Activated B cell treated with CpG ODN at 0.5 μM for 24 hours (primary cell): ENCODE measurements at regions not wholly inside any gene's neighbourhood (a gene's known extent, or its start where the extent isn't known, plus 50 kb on each side); places are given as distances from the start of the nearest gene placed in this dataset.

Experiments
- ATAC-seq: fragments of 200-7000 bp; cut with Tn5 transposase; one replicate; pipeline ENCODE4 v1.10.0; 2021; ENCODE audit warnings: low read depth, mild to moderate bottlenecking, moderate library complexity
- CTCF ChIA-PET: fragments of 350-600 bp; sonication (Branson Sonifier 250); formaldehyde crosslinking; loops from one replicate; lab custom pipeline; 2021; ENCODE audit warnings: antibody characterized with exemption; lab: Charles Lee
- POLR2A ChIA-PET: fragments of 350-600 bp; sonication (Branson Sonifier 250); formaldehyde crosslinking; loops from one replicate; lab custom pipeline; 2021; ENCODE audit warnings: antibody characterized with exemption; lab: Charles Lee
- DNase-seq: peaks from one replicate; pipeline ENCODE4 v3.0.0; 2022
- H3K27ac Mint-ChIP-seq: one replicate; pipeline ENCODE4 v1.8.0; 2020; ENCODE audit warnings: mixed read lengths
- H3K27me3 Mint-ChIP-seq: one replicate; pipeline ENCODE4 v1.8.0; 2021; ENCODE audit warnings: mixed read lengths
- H3K36me3 Mint-ChIP-seq: one replicate; pipeline ENCODE4 v1.8.0; 2021; ENCODE audit warnings: low read depth, mixed read lengths
- H3K4me1 Mint-ChIP-seq: one replicate; pipeline ENCODE4 v1.8.0; 2021; ENCODE audit warnings: mixed read lengths
- H3K4me3 Mint-ChIP-seq: one replicate; pipeline ENCODE4 v1.8.0; 2020; ENCODE audit warnings: mild to moderate bottlenecking, mixed read lengths
- H3K9me3 Mint-ChIP-seq: one replicate; pipeline ENCODE4 v1.8.0; 2020; ENCODE audit warnings: mixed read lengths
- CTCF ChIP-seq: fragments of 200-600 bp; IDR thresholded peaks from one replicate; pipeline ENCODE4 v1.8.0; 2022; ENCODE audit warnings: antibody characterized with exemption, mild to moderate bottlenecking
- intact Hi-C: fragments of 100-400 bp; cut with micrococcal nuclease; formaldehyde crosslinking; loops from one replicate; pipeline ENCODE4 v1.15.1; 2024

DNA sequence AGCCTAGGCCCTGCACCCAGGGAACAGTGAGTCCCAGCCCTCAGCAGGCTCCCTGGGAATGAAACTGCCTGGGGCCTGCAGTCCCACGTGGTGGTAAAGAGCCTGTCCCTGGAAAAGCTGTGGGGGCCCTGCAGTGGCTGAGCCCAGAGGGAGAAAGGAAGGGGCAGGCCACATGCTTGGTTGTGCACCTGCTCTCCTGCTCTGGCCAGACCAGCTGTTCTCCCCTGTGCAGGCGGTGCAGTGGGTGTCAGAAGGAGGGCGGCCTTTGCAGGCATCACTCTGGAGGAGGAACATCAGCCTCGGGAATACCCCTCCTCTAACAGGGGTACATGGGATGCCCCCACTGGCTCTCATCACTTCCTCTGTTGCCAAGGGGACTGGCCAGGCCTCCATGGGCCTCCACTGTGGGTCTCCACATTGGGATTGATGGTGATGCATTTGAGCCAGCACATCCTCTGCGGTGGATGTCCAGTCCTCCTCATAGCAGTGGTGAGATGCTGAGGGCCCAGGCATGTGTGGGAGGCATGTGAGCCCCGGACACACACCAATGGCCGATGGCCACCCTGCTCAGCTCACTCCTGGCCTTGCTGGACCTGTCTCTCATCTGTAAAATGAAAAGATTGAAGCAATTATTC, 690.4 kb downstream of the BRD1 start:
- no peaks in the 10 kb centered on the region for H3K9me3 Mint-ChIP-seq
- ATAC-seq: no peak
- intact Hi-C loops: no loop called here
- POLR2A ChIA-PET: no interaction called here
- no peak overlapping the region for H3K27ac Mint-ChIP-seq
- peaks cover 8% of the 10 kb centered on the region for H3K27me3 Mint-ChIP-seq
- TF ChIP-seq CTCF: no peak
- H3K36me3 Mint-ChIP-seq: no peaks in the 10 kb centered on the region
- no peak overlapping the region for H3K4me3 Mint-ChIP-seq
- CTCF ChIA-PET: no interaction called here
- H3K4me1 Mint-ChIP-seq: no peaks in the 10 kb centered on the region
- no peak for DNase-seq

- intact Hi-C loops: no loop called here
- no peak for DNase-seq
- Mint-ChIP-seq H3K27ac (no peak overlapping the region), H3K27me3 (peaks cover 10% of the 10 kb centered on the region), H3K4me1 (no peaks in the 10 kb centered on the region), H3K4me3 (no peak overlapping the region), H3K36me3 (no peaks in the 10 kb centered on the region), H3K9me3 (no peaks in the 10 kb centered on the region)
- CTCF ChIA-PET: no interaction called here
- no peak for ATAC-seq
- POLR2A ChIA-PET: no interaction called here
- no peak for TF ChIP-seq CTCF
Observed at GRCh38 chr22:49136816-49137180, 690.9 kb downstream of the BRD1 start.

DNA sequence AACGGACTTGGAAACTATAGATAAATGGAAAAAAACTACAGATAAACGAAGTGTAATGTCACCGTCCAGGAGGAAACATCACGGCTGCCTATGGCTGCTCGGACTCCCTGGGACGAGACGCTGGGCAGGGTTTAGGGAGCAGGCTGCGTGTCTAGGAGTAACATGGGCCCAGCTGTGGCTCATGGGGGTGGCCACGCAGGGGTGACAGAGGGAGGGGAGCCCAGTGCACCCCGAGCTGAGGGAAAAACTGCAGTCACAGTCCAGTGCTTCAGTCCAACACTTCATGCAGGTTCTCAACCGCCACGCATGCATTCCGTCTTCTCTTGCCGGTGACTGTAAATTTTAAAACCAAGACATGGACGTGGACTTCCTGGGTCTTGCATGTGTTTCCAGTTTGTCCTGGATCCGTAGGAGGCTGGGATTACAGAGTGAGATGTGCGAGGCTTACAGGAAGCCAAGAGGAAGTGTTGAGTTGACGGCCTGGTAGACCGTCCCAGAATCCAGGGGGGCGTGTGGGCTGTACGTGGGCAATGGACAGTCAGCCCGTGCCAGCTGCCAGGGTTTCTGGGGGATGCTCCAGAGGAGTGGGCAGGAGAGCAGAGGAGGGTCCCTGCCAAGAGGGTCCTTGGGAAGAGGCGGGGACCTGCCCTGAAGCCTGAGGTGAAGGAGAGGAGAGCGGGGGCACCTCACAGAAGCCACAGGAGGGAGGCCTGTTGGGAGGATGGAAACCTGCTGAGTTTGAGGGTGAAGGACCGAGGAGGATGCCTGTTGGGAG, 691.4 kb downstream of the BRD1 start:
- no peak overlapping the region for H3K4me3 Mint-ChIP-seq

GRCh38 chr22:49134076-49134475, 693.6 kb downstream of the BRD1 start:
- intact Hi-C loops: no loop called here
- DNase-seq (no peak), ATAC-seq (no peak)
- no peaks in the 10 kb centered on the region for H3K36me3 Mint-ChIP-seq
- POLR2A ChIA-PET: no interaction called here
- no peak overlapping the region for H3K4me3 Mint-ChIP-seq
- no peak for TF ChIP-seq CTCF
- H3K27me3 Mint-ChIP-seq: peaks cover 7% of the 10 kb centered on the region
- H3K27ac Mint-ChIP-seq: no peak overlapping the region
- no peaks in the 10 kb centered on the region for H3K4me1 Mint-ChIP-seq
- CTCF ChIA-PET: no interaction called here
- H3K9me3 Mint-ChIP-seq: no peaks in the 10 kb centered on the region

More for the DNA sequence above, 691.4 kb downstream of the BRD1 start:
- Mint-ChIP-seq H3K9me3 (no peaks in the 10 kb centered on the region), H3K27ac (no peak overlapping the region), H3K4me1 (no peaks in the 10 kb centered on the region), H3K36me3 (no peaks in the 10 kb centered on the region), H3K27me3 (peaks cover 7% of the 10 kb centered on the region)
- no peak for DNase-seq
- no peak for TF ChIP-seq CTCF
- no peak for ATAC-seq
- ChIA-PET CTCF (no interaction called here), POLR2A (no interaction called here)
- intact Hi-C loops: no loop called here

DNA sequence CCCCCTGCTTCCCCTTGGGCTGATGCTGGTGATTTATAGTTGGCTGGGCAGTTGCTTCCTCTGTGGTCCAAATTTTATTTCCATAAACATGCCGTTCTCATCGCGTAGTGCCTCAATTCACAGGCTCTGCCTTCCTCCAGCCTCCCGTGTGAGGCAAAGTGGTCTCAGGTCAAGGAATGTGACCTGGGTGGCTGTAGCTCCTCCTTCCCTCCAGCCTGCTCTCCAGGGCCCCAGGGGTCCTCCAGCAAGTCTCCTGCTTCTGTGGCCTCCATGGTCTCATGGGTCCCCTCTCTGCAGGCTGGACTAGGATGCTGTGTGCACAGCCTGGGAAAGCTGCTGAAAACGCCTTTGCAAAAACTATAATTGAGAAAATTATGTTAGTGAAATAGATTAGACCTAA, 694.1 kb downstream of the BRD1 start:
- DNase-seq (no peak), ATAC-seq (no peak)
- H3K27me3 Mint-ChIP-seq: peaks cover 7% of the 10 kb centered on the region
- no peaks in the 10 kb centered on the region for H3K9me3 Mint-ChIP-seq
- H3K4me3 Mint-ChIP-seq: no peak overlapping the region
- ChIA-PET CTCF (no interaction called here), POLR2A (no interaction called here)
- no peaks in the 10 kb centered on the region for H3K4me1 Mint-ChIP-seq
- TF ChIP-seq CTCF: no peak
- no peak overlapping the region for H3K27ac Mint-ChIP-seq
- intact Hi-C loops: no loop called here
- H3K36me3 Mint-ChIP-seq: no peaks in the 10 kb centered on the region
